Epithelial cell of proximal tubule (primary cell): ENCODE measurements at regions not wholly inside any gene's neighbourhood (a gene's known extent, or its start where the extent isn't known, plus 50 kb on each side); places are given as distances from the start of the nearest gene placed in this dataset.
"Not testable (repeated sequence)": the region's sequence is repeated elsewhere in the genome, so short reads cannot be mapped to it uniquely, and the experiment has no call there.

Experiments used
- DNase-seq: peaks from one replicate; pipeline ENCODE4 v3.0.0-alpha.2; 2011; ENCODE audit warnings: low read depth
- H3K4me3 ChIP-seq: 2 replicates; pipeline ENCODE4 v1.5.1; 2011; ENCODE audit warnings: low read depth, mild to moderate bottlenecking, low read length
- CTCF ChIP-seq: conservative IDR thresholded peaks from 2 replicates; pipeline ENCODE4 v1.5.1; 2012; ENCODE audit warnings: low read depth, mild to moderate bottlenecking, low read length

- TF ChIP-seq CTCF = no peak
- H3K4me3 ChIP-seq = no peak overlapping the region
- DNase-seq = no peak
Observed at GRCh38 chr3:95228416-95228815, 1165.6 kb downstream of the NSUN3 start.

GRCh38 chr3:95235916-95236315, 1173.1 kb downstream of the NSUN3 start:
- no peak for TF ChIP-seq CTCF
- no peak for DNase-seq
- no peak overlapping the region for H3K4me3 ChIP-seq

- H3K4me3 ChIP-seq = no peak overlapping the region
- no peak for DNase-seq
- no peak for TF ChIP-seq CTCF
Observed at GRCh38 chr3:95237783-95238182, 1174.9 kb downstream of the NSUN3 start.

- H3K4me3 ChIP-seq = no peak overlapping the region
- no peak for TF ChIP-seq CTCF
- no peak for DNase-seq
Observed at GRCh38 chr3:95240395-95240794, 1177.5 kb downstream of the NSUN3 start.

- DNase-seq, H3K4me3 ChIP-seq: not testable (repeated sequence)
Observed at GRCh38 chr3:95241256-95241655, 1178.4 kb downstream of the NSUN3 start.

- no peak overlapping the region for H3K4me3 ChIP-seq
- DNase-seq = no peak
- TF ChIP-seq CTCF = no peak
Observed at GRCh38 chr3:95246413-95246812, 1183.6 kb downstream of the NSUN3 start.

- no peak for TF ChIP-seq CTCF
- H3K4me3 ChIP-seq = no peak overlapping the region
- no peak for DNase-seq
Observed at GRCh38 chr3:95254061-95254460, 1191.2 kb downstream of the NSUN3 start.

- H3K4me3 ChIP-seq = no peak overlapping the region
- no peak for TF ChIP-seq CTCF
- DNase-seq = no peak
Observed at GRCh38 chr3:95254758-95255157, 1191.9 kb downstream of the NSUN3 start.
